HG03095 (cell line): ENCODE measurements at regions not wholly inside any gene's neighbourhood (a gene's known extent, or its start where the extent isn't known, plus 50 kb on each side); places are given as distances from the start of the nearest gene placed in this dataset.

Experiments used
- ATAC-seq: cut with Tn5 transposase; IDR thresholded peaks from one replicate; pipeline ENCODE4 v1.9.1; 2021; ENCODE audit warnings: moderate library complexity; ENCODE audit not compliant: unreplicated experiment

GRCh38 chr4:138670681-138671080 lies 344.9 kb upstream of the NOCT start:
- no peak for ATAC-seq

- ATAC-seq: peak; percentile 38
These were observed 345.9 kb upstream of the NOCT start for GRCh38 chr4:138669479-138670315.

GRCh38 chr4:138668309-138668708 lies 347.3 kb upstream of the NOCT start:
- no peak for ATAC-seq

- no peak for ATAC-seq
These were observed 349.2 kb upstream of the NOCT start for GRCh38 chr4:138666366-138666765.

- ATAC-seq: no peak
These were observed 349.7 kb upstream of the NOCT start for GRCh38 chr4:138665851-138666250.

- ATAC-seq: no peak
These were observed 351.7 kb upstream of the NOCT start for GRCh38 chr4:138663883-138664282.

- no peak for ATAC-seq
These were observed 355.7 kb upstream of the NOCT start for GRCh38 chr4:138659812-138660316.

GRCh38 chr4:138659037-138659811 lies 356.4 kb upstream of the NOCT start:
- ATAC-seq: no peak

GRCh38 chr4:138658518-138658917 lies 357.1 kb upstream of the NOCT start:
- ATAC-seq: no peak

- no peak for ATAC-seq
These were observed 358.6 kb upstream of the NOCT start for GRCh38 chr4:138656990-138657389.

GRCh38 chr4:138655985-138656384 lies 359.6 kb upstream of the NOCT start:
- ATAC-seq: no peak

- no peak for ATAC-seq
These were observed 360.3 kb upstream of the NOCT start for GRCh38 chr4:138655286-138655685.

GRCh38 chr4:138650929-138651448 lies 364.6 kb upstream of the NOCT start:
- ATAC-seq: no peak

- ATAC-seq: no peak
These were observed 365.1 kb upstream of the NOCT start for GRCh38 chr4:138650495-138650894.

GRCh38 chr4:138647433-138647832 lies 368.1 kb upstream of the NOCT start:
- ATAC-seq: no peak

- ATAC-seq: no peak
These were observed 369.2 kb upstream of the NOCT start for GRCh38 chr4:138646383-138646782.

- ATAC-seq: no peak
These were observed 370.3 kb upstream of the NOCT start for GRCh38 chr4:138645289-138645688.

- no peak for ATAC-seq
These were observed 371.3 kb upstream of the NOCT start for GRCh38 chr4:138644322-138644721.

GRCh38 chr4:138643827-138644226 lies 371.8 kb upstream of the NOCT start:
- no peak for ATAC-seq

GRCh38 chr4:138639018-138639741 lies 376.4 kb upstream of the NOCT start:
- ATAC-seq: no peak

GRCh38 chr4:138636781-138637180 lies 378.8 kb upstream of the NOCT start:
- ATAC-seq: no peak
